Lower leg skin (tissue), 3 donors: ENCODE measurements at regions not wholly inside any gene's neighbourhood (a gene's known extent, or its start where the extent isn't known, plus 50 kb on each side); places are given as distances from the start of the nearest gene placed in this dataset.

Source experiments
- CTCF ChIP-seq, 3 donors: fragments of 450-650 bp; IDR thresholded peaks; one replicate each; pipeline ENCODE4 v1.5.1; 2016; ENCODE audit warnings: antibody characterized with exemption in 3 of 3, mild to moderate bottlenecking in 3 of 3, moderate library complexity in 2 of 3
- POLR2A ChIP-seq, 2 donors: fragments of 450-650 bp; IDR thresholded peaks; one replicate each; pipeline ENCODE4 v1.6.1; 2016 to 2017; ENCODE audit warnings: antibody characterized with exemption in 2 of 2, mild to moderate bottlenecking in 1 of 2, moderate library complexity in 1 of 2

- TF ChIP-seq CTCF (IDR thresholded peaks at IDR 0.05) = no peak
- no peak for TF ChIP-seq POLR2A (IDR thresholded peaks at IDR 0.05)
These were observed 127.7 kb downstream of the LRATD1 start for GRCh38 chr2:14760169-14760568.
